ENCODE measurements at regions not wholly inside any gene's neighbourhood (a gene's known extent, or its start where the extent isn't known, plus 50 kb on each side); places are given as distances from the start of the nearest gene placed in this dataset.
"Not testable (repeated sequence)": the region's sequence is repeated elsewhere in the genome, so short reads cannot be mapped to it uniquely, and the experiment has no call there.

GRCh38 chr5:83001796-83002381 lies 75.3 kb downstream of the TMEM167A start:
- DNase-seq (ENCODE audit: low read depth), result no peak

GRCh38 chr5:83000922-83001321 lies 76.3 kb downstream of the TMEM167A start:
- DNase-seq (ENCODE audit: low read depth), result no peak

DNA sequence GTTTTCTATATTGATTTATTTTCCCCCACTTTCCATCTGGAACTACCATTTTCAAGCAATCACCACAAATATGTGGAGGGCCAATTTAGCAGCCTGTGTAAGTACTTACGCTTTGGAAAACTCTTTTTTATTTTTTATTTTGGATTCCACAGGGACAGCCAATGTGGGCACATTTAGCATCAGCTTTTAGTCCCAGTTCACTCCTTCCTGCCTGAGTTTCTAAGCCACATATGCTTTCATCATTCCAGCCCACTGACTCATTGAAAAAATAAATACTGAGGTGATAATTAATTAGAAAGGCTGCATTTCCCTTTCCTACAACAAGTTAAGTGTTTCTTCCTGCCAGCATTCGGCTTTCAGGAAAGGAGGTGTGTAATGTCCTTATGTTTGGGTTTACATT lies 76.8 kb downstream of the TMEM167A start:
- DNase-seq (ENCODE audit: low read depth), result no peak

DNA sequence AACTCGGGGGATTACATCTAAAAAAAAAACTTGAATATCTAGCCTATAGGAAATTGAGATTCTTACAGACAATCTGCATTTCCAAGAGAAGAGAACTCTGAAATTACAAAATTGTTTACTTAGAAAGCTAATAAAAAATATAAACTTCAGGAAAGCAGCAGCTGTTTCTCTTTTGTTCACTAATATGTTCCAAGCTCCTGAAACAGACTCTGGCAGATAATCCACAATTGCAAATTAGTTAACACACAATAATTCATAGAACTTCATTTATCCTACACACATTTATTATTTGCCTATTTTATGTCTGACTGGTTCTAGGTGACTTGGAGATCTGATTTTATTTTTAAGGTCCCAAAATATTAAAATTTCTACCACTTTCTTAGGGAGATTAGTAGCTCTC lies 83.8 kb downstream of the TMEM167A start:
- DNase-seq (ENCODE audit: low read depth), result no peak

DNA sequence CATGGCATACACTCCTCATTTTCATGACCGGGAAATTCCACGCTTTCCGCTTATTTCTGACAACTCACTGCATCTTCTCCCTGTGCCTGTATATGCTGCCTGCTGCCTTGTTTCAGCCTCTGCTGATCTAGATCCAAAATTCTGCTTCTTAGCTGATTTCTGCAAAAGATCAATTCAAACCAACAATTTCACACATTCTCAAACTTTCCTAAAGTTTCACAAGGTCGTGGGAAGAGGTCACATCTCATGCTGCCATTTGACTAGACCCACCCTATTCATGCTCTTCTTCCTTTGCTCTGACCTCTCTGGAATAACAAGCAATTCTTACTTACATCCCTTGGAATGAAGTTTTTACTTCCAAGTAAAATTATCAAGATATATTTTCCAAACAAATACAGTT lies 84.5 kb downstream of the TMEM167A start:
- DNase-seq (ENCODE audit: low read depth), result no peak

DNA sequence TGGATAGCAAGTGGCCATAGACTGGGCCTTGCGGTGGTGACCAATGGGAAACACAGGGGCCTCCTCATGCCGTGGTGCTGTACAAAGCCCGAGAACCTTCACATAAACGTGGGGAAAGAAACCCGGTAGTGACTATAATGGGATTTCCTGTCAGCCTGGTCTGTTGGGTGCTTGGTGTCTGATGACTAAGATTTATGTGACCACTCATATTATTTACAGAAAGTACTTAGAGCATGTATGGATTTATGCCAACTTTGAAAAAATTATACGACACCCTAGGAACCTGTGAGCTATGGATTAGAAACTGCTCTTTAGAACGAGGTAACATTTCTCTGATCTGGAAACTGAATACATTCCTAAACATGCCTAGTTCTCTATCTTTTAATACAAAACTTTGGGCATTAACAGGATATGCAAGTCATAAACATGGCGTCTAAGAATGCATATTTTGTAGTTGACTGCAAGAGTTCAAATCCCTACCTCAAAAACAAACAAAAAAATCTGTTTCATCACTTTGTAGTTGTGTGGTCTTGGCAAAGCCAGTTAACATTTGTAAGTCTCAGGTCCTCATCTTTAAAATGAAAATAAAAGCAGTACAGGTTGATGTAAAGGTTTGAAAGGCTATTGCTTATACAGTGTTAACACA lies 85.4 kb downstream of the TMEM167A start:
- DNase-seq (ENCODE audit: low read depth), result no peak

DNA sequence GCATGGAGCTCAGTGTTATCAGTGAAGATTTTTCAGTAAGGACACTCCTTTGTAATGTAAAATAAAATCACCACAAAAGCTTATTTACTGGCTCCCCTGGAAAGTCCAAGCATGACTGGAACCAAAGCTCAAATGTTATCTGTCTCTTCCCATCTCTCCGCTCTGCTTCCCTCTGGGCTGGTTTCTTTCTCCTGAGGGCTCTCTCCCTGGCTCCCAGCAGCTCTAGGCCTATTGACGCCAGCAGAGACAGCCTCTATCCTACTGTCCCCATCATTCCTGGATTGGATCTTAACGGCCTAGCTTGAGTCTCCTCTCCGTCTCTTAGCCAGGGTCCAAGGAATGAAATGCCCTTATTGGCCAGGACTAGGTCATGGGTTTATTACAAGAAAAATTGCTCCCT lies 86.1 kb downstream of the TMEM167A start:
- no peak for DNase-seq (ENCODE audit: low read depth)

DNA sequence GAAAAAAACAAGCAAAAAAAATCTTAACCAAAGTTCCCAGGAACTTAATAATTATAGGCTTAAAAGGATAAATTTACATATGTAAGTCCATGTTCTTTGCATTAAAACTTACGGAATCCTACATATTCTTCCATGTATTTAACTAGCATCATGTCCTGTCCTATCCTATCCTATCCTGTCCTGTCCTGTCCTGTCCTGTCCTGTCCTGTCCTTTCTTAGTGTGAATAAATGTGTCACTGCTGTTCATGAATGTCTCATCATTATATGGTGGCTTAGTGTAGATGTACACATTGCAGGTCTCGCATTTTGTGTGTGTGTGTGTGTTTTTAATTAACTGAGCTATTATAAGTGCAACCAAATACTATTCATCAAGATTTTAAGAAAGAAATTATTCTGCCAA lies 90.0 kb downstream of the TMEM167A start:
- DNase-seq (ENCODE audit: low read depth), result no peak

DNA sequence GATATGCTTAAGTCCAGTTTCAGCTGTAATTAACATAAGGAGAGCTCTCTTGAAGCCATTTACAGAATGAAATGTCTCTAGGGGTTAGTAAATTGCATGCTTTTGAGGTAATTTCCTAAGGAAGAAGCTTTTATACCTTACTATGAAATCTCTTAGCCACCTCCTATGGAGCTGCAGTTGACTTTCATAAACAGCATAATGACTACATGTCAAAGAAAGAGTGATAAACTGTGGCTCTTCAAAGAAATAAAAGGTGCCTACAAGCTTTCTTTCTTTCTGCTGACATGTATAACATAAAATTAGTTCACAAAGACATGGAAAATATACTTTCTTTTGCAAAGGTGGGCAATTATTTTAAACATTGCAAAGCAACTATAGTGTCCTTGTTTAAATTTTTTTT lies 90.8 kb downstream of the TMEM167A start:
- no peak for DNase-seq (ENCODE audit: low read depth)

DNA sequence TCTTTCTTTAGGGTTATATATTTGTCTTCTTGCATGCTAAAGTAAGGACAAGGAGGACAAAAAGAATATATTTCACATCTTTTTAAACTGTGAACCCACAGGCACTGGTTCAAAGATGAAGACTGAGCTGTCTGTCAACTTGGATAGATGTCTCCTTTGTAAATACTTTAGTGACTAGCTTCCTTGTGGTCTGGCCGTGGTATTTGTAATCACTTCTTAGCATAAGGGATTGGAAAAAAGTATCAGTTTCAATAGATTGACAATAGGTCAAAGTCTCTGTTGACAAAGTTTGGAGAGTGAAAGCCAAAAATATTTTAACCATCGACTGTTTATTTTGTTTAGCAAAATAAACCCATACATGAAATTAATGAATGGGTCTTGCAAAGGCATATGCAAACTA lies 91.4 kb downstream of the TMEM167A start:
- no peak for DNase-seq (ENCODE audit: low read depth)

DNA sequence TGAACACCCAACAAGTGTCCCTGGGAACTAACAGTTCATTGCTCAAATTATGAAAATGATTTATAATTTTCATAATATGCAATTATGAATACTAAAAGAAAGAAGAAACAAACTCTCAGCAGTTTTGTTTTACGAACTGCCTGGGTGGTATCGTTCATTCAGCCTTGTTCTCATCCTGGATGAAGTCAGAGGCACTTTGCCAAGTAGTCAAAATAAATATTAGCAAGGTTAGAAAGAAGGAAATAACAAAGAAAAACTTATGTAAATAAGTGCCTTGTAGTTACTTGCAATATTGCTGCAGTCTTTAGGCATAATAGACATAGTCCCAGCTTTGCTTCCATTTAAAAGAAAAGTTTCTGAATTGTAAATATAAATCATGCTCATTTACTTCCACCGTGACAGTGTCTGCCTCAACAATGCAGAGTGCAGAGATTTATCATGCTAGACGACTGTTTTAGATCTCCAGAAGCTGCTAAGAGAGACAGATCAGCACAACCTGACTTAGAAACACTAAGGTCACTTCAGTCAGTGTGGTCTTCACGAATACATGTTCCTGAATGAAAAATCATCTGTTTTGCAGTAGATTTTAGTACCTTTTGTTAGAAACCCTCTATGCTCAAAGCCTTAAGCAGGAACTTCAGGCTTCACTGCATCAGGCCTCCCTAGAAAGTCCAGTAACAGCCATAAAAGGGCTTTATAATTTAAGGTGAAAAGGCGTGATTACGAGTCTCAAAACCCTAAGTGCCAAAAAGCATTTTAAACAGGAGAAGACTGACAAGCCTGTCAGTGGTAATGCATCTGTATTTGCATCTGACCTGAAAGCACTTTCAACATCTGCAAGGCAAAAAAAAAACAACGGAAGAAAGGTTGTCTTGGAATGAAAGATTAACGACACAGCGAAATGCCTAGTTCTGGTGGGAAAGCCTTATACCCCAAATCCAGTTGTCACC lies 92.1 kb downstream of the TMEM167A start:
- no peak for DNase-seq (ENCODE audit: low read depth)

DNA sequence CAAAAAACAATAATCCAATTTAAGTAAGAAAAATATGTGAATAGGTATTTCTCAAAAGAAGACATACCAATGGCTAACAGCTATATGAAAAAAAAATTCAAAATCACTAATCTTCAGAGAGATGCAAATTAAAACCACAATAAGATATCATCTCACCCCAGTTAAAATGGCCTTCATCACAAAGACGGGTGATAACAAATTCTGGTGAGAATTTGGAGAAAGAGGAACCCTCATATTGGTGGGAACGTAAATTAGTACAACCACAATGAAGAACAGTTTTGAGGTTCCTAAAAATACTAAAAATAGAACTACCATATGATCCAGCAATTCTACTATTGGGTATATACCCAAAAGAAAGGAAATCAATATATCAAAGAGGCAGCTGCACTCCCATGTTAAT lies 94.3 kb downstream of the TMEM167A start:
- DNase-seq (ENCODE audit: low read depth), result no peak

DNA sequence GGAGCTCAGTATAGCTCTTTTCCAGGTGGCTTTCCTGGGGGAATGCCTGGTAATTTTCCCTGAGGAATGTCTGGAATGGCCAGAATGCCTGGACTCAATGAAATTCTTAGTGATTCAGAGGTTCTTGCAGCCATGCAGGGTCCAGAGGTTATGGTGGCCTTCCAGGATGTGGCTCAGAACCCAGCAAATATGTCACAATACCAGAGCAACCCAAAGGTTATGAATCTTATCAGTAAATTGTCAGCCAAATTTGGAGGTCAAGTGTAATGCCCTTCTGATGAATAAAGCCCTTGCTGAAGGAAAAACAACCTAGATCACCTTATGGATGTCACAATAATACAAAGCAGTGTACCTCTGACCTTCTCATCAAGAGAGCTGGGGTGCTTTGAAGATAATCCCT lies 100.3 kb downstream of the TMEM167A start:
- DNase-seq (ENCODE audit: low read depth), result not testable (repeated sequence)

DNA sequence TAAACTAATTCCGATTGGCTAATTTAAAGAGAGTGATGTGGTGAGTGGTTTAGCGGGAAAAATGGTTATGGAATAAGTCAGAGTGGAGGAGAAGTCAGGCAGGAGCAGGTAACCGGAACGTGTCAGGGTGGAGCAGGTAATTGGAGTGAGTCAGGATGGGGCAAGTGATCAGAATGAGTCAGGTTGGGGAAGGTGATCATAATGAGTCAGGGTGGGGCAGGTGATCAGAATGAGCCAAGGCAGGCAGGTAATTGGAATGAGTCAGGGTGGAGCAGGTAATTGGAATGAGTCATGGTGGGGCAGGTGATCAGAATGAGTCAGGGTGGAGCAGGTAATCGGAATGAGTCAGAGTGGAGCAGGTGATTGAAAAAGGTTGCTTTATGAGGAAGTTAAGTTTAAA lies 101.4 kb downstream of the TMEM167A start:
- no peak for DNase-seq (ENCODE audit: low read depth)

DNA sequence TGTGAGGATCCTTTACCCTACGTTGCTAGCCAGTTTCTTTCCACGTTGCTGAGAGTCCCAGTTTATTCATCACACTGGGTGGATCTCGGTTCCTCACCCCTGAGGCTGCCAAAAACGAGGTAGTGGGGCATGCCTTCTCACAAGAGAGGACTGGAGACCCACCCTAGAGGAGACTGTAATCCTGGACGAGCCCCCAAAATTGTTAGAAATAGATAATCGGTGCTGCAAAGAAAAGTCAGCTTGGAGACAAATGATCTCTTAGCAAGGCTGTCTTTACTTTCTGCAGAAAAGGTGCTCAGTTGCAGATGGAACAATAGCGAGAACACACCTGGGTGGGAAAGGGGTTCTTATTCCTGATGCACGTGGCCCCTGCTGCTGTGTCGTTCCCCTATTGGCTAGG lies 101.8 kb downstream of the TMEM167A start:
- no peak for DNase-seq (ENCODE audit: low read depth)

GRCh38 chr5:82974346-82974745 lies 102.8 kb downstream of the TMEM167A start:
- not testable (repeated sequence) for DNase-seq (ENCODE audit: low read depth)

DNA sequence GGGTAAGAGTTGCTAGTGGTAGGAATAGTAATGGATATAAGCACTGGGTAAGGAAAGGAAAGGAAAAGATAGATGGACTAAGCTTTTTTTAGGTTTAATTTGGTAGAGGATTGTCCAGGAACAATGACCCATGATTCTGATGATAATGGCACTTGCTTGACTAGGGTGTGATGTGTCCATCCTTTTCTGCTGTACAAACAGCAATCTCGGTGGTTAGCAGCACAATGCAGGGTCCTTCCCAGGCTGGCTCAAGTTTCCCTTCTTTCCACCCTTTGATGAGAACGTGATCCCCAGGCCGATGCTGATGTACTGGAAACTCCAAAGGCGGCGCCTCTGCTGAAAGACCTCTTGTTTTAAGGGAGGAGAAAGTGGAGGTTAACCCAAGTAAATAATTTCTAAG lies 105.3 kb downstream of the TMEM167A start:
- DNase-seq (ENCODE audit: low read depth), result no peak

DNA sequence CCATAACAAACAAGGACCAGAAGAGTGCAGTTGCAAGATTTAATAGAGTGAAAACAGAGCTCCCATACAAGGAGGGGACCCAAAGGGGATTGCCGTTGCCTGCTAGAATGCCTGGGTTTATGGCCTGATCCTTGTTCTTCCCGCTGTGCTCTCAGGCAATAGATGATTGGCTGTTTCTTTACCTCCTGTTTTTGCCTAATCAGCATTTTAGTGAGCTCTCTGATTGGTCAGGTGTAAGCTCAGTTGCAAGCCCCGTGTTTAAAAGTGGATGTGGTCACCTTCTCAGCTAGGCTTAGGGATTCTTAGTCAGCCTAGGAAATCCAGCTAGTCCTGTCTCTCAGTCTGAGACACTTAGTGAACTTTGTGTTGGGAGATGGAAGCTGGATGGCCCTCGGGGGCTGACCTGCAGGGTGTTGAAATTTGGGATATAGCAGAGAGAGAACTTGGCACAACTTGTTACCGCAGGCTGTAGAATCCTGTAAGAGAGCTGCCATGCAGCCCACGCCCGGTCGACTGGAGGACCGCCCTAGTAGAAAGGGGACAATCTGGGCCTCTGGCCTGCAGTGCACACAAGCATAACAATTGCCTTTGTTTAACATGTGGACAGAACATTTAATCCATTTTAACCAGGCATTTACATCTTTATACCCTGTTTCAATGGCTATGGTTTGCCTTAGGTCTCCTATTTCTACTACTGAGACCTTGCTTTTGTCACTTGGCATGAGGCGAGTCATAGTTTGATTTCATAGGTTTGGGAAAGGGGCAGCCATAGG lies 106.0 kb downstream of the TMEM167A start:
- not testable (repeated sequence) for DNase-seq (ENCODE audit: low read depth)

- peak; percentile 27 for DNase-seq (ENCODE audit: low read depth)
Measured at GRCh38 chr5:82969221-82969976, 107.8 kb downstream of the TMEM167A start.

DNA sequence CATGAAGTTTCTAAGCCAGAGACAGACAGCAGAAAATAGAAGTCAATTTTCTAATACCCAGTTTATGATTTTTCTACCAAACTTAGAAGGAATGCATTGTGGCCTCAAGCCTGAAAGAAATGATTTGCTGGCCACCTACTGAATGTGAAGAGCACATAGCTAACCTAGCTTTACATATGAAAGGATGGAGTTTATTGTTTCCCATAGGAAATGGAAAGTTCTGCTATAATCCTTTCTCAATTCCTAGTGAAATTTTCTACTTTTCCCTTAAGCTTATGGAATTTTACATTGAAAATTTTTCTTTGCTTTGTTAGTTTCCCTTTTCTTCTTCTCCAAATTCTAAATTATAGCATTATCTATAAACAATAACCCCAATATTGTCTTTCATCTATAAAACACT lies 110.1 kb downstream of the TMEM167A start:
- DNase-seq (ENCODE audit: low read depth), result no peak

DNA sequence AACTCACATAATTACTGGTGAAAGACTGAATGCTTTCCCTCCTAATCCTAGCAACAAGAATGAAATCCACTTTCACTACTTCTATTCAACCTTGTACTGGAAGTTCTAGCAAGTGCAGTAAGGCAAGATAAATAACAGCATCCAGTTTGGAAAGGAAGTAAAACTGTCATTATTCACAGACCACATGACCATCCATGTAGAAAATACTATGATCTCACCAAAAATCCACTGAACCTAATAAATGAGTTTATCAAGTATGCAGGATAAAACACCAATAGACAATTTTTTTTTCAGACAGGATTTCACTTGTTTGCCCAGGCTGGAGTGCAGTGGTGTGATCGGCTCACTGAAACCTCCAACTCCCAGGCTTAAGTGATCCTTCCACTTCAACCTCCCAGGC lies 117.7 kb downstream of the TMEM167A start:
- DNase-seq (ENCODE audit: low read depth), result no peak

- no peak for DNase-seq (ENCODE audit: low read depth)
Measured at GRCh38 chr5:82956600-82956999, 120.6 kb downstream of the TMEM167A start.
